Neutrophil (primary cell): ENCODE measurements at regions not wholly inside any gene's neighbourhood (a gene's known extent, or its start where the extent isn't known, plus 50 kb on each side); places are given as distances from the start of the nearest gene placed in this dataset.

ENCODE experiments used
- H3K27ac ChIP-seq: fragments of 200-600 bp; sonication (generic); 2 replicates; pipeline ENCODE4 v1.5.1; 2016; ENCODE audit warnings: mild to moderate bottlenecking, moderate library complexity
- H3K27me3 ChIP-seq: fragments of 200-600 bp; sonication (generic); 2 replicates; pipeline ENCODE4 v1.6.0; 2016; ENCODE audit warnings: mild to moderate bottlenecking
- H3K36me3 ChIP-seq: fragments of 200-600 bp; sonication (generic); 2 replicates; pipeline ENCODE4 v1.5.1; 2017
- H3K4me1 ChIP-seq, 2 experiments: fragments of 200-600 bp in 1 of 2; sonication (generic) in 1 of 2; 1 replicate in 1 of 2; 2 replicates in 1 of 2; pipeline versions ENCODE4 v1.5.1 to v1.6.1; 2013 to 2016; ENCODE audit warnings: low read depth in 1 of 2, low read length in 1 of 2, mild to moderate bottlenecking in 1 of 2, moderate library complexity in 1 of 2; ENCODE audit not compliant: control insufficient read depth in 1 of 2, insufficient read depth in 1 of 2
- H3K4me3 ChIP-seq, 2 experiments: fragments of 200-600 bp in 1 of 2; sonication (generic) in 1 of 2; 1 replicate in 1 of 2; 2 replicates in 1 of 2; pipeline ENCODE4 v1.5.1; 2013 to 2016; ENCODE audit warnings: low read depth in 1 of 2, low read length in 1 of 2, mild to moderate bottlenecking in 1 of 2, moderate library complexity in 1 of 2
- H3K9me3 ChIP-seq: fragments of 200-600 bp; sonication (generic); 2 replicates; pipeline ENCODE4 v1.5.1; 2016
- TF ChIP-seq, protein P1 (sequence below): fragments of 200-600 bp; sonication (generic); IDR thresholded peaks from 2 replicates; pipeline ENCODE4 v1.5.1; 2016; ENCODE audit warnings: antibody characterized with exemption

GRCh38 chr20:58146746-58147140 is 81.7 kb downstream of the ANKRD60 start:
- Histone ChIP-seq H3K4me1 (no peaks in the 10 kb centered on the region), H3K9me3 (no peaks in the 10 kb centered on the region), H3K27ac (no peak overlapping the region), H3K4me3 (no peak overlapping the region), H3K27me3 (peaks cover 36% of the 10 kb centered on the region), H3K36me3 (no peaks in the 10 kb centered on the region)
- TF ChIP-seq, protein P1, sequence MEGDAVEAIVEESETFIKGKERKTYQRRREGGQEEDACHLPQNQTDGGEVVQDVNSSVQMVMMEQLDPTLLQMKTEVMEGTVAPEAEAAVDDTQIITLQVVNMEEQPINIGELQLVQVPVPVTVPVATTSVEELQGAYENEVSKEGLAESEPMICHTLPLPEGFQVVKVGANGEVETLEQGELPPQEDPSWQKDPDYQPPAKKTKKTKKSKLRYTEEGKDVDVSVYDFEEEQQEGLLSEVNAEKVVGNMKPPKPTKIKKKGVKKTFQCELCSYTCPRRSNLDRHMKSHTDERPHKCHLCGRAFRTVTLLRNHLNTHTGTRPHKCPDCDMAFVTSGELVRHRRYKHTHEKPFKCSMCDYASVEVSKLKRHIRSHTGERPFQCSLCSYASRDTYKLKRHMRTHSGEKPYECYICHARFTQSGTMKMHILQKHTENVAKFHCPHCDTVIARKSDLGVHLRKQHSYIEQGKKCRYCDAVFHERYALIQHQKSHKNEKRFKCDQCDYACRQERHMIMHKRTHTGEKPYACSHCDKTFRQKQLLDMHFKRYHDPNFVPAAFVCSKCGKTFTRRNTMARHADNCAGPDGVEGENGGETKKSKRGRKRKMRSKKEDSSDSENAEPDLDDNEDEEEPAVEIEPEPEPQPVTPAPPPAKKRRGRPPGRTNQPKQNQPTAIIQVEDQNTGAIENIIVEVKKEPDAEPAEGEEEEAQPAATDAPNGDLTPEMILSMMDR: no peak

DNA sequence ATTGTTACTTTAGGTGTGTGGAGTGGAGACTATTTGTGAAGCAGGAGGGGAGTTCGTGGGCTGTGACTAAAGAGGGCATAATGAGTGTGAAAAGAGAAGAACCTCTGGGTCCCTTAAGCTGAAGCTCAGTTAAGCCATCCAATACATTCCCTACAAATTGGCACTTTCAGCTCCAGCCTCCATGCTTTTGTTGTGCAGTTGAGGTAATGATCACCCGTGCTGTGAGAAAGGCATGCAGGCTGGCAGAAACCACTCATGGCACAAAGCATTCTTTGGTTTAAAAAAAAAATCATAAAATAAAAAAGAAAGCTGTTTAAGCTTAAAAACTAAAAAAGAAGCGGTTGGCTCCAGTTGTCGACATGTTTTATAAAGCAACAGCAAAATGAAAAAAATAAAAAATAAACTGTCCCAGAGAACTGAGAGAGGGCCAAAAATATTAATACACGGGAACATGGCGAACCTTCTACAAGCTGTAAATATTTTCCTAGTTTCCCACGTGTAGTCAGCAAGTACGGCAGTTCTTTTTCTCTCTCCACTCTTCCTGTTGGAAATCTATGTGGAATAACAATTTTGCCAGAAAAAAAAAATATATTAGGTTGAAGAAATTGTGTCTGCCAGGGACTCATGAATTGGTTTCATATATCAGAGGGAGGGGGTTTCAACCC is 82.2 kb downstream of the ANKRD60 start:
- Histone ChIP-seq H3K27me3 (peaks cover 31% of the 10 kb centered on the region), H3K4me3 (no peak overlapping the region), H3K4me1 (no peaks in the 10 kb centered on the region), H3K27ac (no peak overlapping the region), H3K36me3 (no peaks in the 10 kb centered on the region), H3K9me3 (no peaks in the 10 kb centered on the region)
- TF ChIP-seq, protein P1: no peak

GRCh38 chr20:58145506-58146080 is 82.9 kb downstream of the ANKRD60 start:
- H3K4me3 ChIP-seq: no peak overlapping the region
- H3K27me3 ChIP-seq: peaks cover 25% of the 10 kb centered on the region
- H3K9me3 ChIP-seq: no peaks in the 10 kb centered on the region
- no peak overlapping the region for H3K27ac ChIP-seq
- no peaks in the 10 kb centered on the region for H3K36me3 ChIP-seq
- no peaks in the 10 kb centered on the region for H3K4me1 ChIP-seq
- TF ChIP-seq, protein P1: no peak

GRCh38 chr20:58144096-58144495 is 84.4 kb downstream of the ANKRD60 start:
- Histone ChIP-seq H3K27ac (no peak overlapping the region), H3K4me3 (no peak overlapping the region), H3K4me1 (no peaks in the 10 kb centered on the region), H3K36me3 (no peaks in the 10 kb centered on the region), H3K9me3 (no peaks in the 10 kb centered on the region), H3K27me3 (peaks cover 10% of the 10 kb centered on the region)
- TF ChIP-seq, protein P1: no peak

GRCh38 chr20:58143531-58143930 is 84.9 kb downstream of the ANKRD60 start:
- Histone ChIP-seq H3K27ac (no peak overlapping the region), H3K36me3 (no peaks in the 10 kb centered on the region), H3K4me1 (no peaks in the 10 kb centered on the region), H3K9me3 (no peaks in the 10 kb centered on the region), H3K4me3 (no peak overlapping the region), H3K27me3 (peaks cover 12% of the 10 kb centered on the region)
- TF ChIP-seq, protein P1: no peak
